MCF 10A (cell line): ENCODE measurements at regions not wholly inside any gene's neighbourhood (a gene's known extent, or its start where the extent isn't known, plus 50 kb on each side); places are given as distances from the start of the nearest gene placed in this dataset.

Experiments
- BruUV-seq: library from RNA; stranded (reverse); fragments of 400-500 nt; replicated peaks from 2 replicates; lab custom pipeline; 2021; lab: Mats Ljungman, UMichigan
- CTCF ChIA-PET: fragments of 300-600 bp; sonication (Branson Sonifier 250); formaldehyde crosslinking; extraction: SDS; loops from one replicate; lab custom pipeline; 2021; ENCODE audit warnings: antibody characterized with exemption, inconsistent platforms; lab: Yijun Ruan, JAX
- POLR2A ChIA-PET: fragments of 300-600, 350-650 bp; sonication (Branson Sonifier 250); formaldehyde crosslinking; extraction: SDS; loops from one replicate; lab custom pipeline; 2020; ENCODE audit warnings: antibody characterized with exemption, inconsistent platforms; lab: Yijun Ruan, JAX
- DNase-seq: peaks from one replicate; pipeline ENCODE4 v3.0.0-alpha.2; 2018; ENCODE audit not compliant: unreplicated experiment
- H3K27ac Mint-ChIP-seq: one replicate; pipeline ENCODE4 v1.8.0; 2022; ENCODE audit warnings: mild to moderate bottlenecking, low read depth, mixed read lengths; ENCODE audit not compliant: unreplicated experiment
- H3K27me3 Mint-ChIP-seq: one replicate; pipeline ENCODE4 v1.8.0; 2022; ENCODE audit warnings: mixed read lengths; ENCODE audit not compliant: insufficient read depth, unreplicated experiment
- H3K36me3 Mint-ChIP-seq: one replicate; pipeline ENCODE4 v1.8.0; 2022; ENCODE audit warnings: mild to moderate bottlenecking, moderate library complexity, mixed read lengths; ENCODE audit not compliant: insufficient read depth, unreplicated experiment
- H3K4me1 Mint-ChIP-seq: one replicate; pipeline ENCODE4 v1.8.0; 2022; ENCODE audit warnings: mixed read lengths; ENCODE audit not compliant: insufficient read depth, unreplicated experiment
- H3K4me3 Mint-ChIP-seq: one replicate; pipeline ENCODE4 v1.8.0; 2022; ENCODE audit warnings: mild to moderate bottlenecking, moderate library complexity, mixed read lengths; ENCODE audit not compliant: unreplicated experiment
- H3K9me3 Mint-ChIP-seq: one replicate; pipeline ENCODE4 v1.8.0; 2022; ENCODE audit warnings: mixed read lengths; ENCODE audit not compliant: unreplicated experiment
- CTCF ChIP-seq: fragments of 200-600 bp; IDR thresholded peaks from one replicate; pipeline ENCODE4 v1.8.0; 2022; ENCODE audit warnings: antibody characterized with exemption, mild to moderate bottlenecking; ENCODE audit not compliant: unreplicated experiment
- intact Hi-C: fragments of 100-400 bp; cut with micrococcal nuclease; formaldehyde crosslinking; loops from 2 replicates; pipeline ENCODE4 v1.14.1; 2022

GRCh38 chr1:163450986-163451385 lies 129.2 kb downstream of the NUF2 start:
- Mint-ChIP-seq H3K4me3 (no peak overlapping the region), H3K36me3 (no peaks in the 10 kb centered on the region), H3K27ac (no peak overlapping the region), H3K4me1 (no peaks in the 10 kb centered on the region), H3K27me3 (peaks cover 30% of the 10 kb centered on the region), H3K9me3 (no peaks in the 10 kb centered on the region)
- no peak for DNase-seq
- ChIA-PET CTCF (interaction anchor here (0.6 to 1.0 kb wide), 4 partner anchors 40 to 124 kb away, joined by 3 to 4 read pairs (median 3); no protein-coding TSS in a partner anchor), POLR2A (interaction anchor here (1.6 kb wide), 1 partner anchor 12 kb away, joined by 4 read pairs; no protein-coding TSS in a partner anchor)
- BruUV-seq, result no TSS peak
- intact Hi-C loops, result no loop called here
- TF ChIP-seq CTCF, result no peak

- Mint-ChIP-seq H3K27ac (no peak overlapping the region), H3K4me1 (no peaks in the 10 kb centered on the region), H3K27me3 (peaks cover 34% of the 10 kb centered on the region), H3K36me3 (no peaks in the 10 kb centered on the region), H3K4me3 (no peak overlapping the region), H3K9me3 (no peaks in the 10 kb centered on the region)
- no peak for TF ChIP-seq CTCF
- ChIA-PET POLR2A (no interaction called here), CTCF (interaction anchor here (0.9 to 1.2 kb wide), 3 partner anchors 9 to 71 kb away, joined by 3 to 4 read pairs (median 3); no protein-coding TSS in a partner anchor)
- intact Hi-C loops, result no loop called here
- no TSS peak for BruUV-seq
- DNase-seq, result no peak
These were observed 137.8 kb downstream of the NUF2 start for GRCh38 chr1:163459539-163459938.

- POLR2A ChIA-PET, result no interaction called here
- no peak for TF ChIP-seq CTCF
- no peak overlapping the region for H3K4me3 Mint-ChIP-seq
- no peak for DNase-seq
- H3K27me3 Mint-ChIP-seq, result no peaks in the 10 kb centered on the region
- H3K36me3 Mint-ChIP-seq, result no peaks in the 10 kb centered on the region
- no TSS peak for BruUV-seq
- H3K9me3 Mint-ChIP-seq, result no peaks in the 10 kb centered on the region
- CTCF ChIA-PET, result interaction anchor here (0.7 kb wide), 1 partner anchor 8 kb away, joined by 3 read pairs; no protein-coding TSS in a partner anchor
- H3K27ac Mint-ChIP-seq, result no peak overlapping the region
- intact Hi-C loops, result no loop called here
- no peaks in the 10 kb centered on the region for H3K4me1 Mint-ChIP-seq
These were observed 145.5 kb downstream of the NUF2 start for GRCh38 chr1:163467289-163467688.

- intact Hi-C loops, result no loop called here
- H3K27me3 Mint-ChIP-seq, result no peaks in the 10 kb centered on the region
- ChIA-PET POLR2A (interaction anchor here (0.6 kb wide), 1 partner anchor 24 kb away, joined by 3 read pairs; no protein-coding TSS in a partner anchor), CTCF (interaction anchor here (0.6 kb wide), 2 partner anchors 9 to 1895 kb away, joined by 3 to 4 read pairs; no protein-coding TSS in a partner anchor)
- H3K4me3 Mint-ChIP-seq, result no peak overlapping the region
- no TSS peak for BruUV-seq
- H3K27ac Mint-ChIP-seq, result no peak overlapping the region
- H3K36me3 Mint-ChIP-seq, result no peaks in the 10 kb centered on the region
- TF ChIP-seq CTCF, result no peak
- no peaks in the 10 kb centered on the region for H3K9me3 Mint-ChIP-seq
- H3K4me1 Mint-ChIP-seq, result no peaks in the 10 kb centered on the region
- no peak for DNase-seq
These were observed 150.3 kb downstream of the NUF2 start for GRCh38 chr1:163471779-163472650.
